HG03039 (cell line): ENCODE measurements at regions not wholly inside any gene's neighbourhood (a gene's known extent, or its start where the extent isn't known, plus 50 kb on each side); places are given as distances from the start of the nearest gene placed in this dataset.

ENCODE experiments used
- ATAC-seq: cut with Tn5 transposase; IDR thresholded peaks from one replicate; pipeline ENCODE4 v1.9.1; 2021; ENCODE audit warnings: mild to moderate bottlenecking, moderate library complexity; ENCODE audit not compliant: unreplicated experiment

DNA sequence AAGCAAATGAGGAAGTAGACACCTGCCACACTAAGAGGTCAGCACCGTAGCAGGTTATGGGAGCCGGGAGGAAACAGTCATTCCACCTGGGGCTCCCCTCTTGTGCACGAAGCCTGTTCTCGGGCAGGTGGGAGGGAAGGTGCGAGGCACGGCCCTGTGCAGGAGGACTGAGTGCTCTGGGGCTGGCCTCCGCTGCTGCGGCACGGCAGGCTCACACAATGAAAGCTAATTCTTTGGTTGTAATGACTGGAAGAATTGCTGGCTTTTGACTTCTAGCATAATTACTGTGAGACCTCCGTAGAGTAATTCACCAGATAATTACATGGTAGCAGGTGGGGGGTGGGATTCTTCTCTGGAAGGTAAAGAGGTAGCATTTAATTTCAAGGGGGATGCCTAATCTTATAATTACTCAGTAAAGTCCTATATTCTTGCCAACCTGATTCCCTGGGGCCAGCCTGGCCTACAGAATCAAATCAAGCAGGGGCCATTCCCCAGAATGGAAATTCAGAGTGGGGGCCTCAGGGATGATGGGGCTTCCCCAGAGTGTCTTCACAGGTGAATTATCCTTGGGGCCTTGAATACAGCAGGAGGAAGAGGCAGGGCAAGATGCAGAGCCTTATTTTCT is 129.1 kb downstream of the TPRA1 start:
- no peak for ATAC-seq

DNA sequence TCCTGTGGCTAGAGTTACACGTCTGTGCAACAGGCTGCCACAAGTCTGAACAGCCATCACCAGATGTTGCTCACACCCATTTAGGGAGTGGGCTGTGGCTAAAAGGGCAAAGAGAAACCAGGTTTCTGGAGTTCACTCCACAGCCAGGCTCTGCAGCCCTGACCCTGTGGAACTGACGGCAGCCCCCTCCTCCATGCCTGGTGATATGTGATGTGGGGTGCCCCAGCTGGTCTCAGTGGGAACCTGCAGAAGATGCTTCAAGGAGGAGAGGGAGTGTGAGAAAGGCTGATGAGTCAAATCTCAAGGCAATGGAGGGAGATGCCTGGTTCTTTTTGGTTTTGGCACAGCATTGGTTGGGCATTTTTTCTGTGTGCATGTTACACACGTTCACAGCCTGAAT is 130.6 kb downstream of the TPRA1 start:
- ATAC-seq = no peak

DNA sequence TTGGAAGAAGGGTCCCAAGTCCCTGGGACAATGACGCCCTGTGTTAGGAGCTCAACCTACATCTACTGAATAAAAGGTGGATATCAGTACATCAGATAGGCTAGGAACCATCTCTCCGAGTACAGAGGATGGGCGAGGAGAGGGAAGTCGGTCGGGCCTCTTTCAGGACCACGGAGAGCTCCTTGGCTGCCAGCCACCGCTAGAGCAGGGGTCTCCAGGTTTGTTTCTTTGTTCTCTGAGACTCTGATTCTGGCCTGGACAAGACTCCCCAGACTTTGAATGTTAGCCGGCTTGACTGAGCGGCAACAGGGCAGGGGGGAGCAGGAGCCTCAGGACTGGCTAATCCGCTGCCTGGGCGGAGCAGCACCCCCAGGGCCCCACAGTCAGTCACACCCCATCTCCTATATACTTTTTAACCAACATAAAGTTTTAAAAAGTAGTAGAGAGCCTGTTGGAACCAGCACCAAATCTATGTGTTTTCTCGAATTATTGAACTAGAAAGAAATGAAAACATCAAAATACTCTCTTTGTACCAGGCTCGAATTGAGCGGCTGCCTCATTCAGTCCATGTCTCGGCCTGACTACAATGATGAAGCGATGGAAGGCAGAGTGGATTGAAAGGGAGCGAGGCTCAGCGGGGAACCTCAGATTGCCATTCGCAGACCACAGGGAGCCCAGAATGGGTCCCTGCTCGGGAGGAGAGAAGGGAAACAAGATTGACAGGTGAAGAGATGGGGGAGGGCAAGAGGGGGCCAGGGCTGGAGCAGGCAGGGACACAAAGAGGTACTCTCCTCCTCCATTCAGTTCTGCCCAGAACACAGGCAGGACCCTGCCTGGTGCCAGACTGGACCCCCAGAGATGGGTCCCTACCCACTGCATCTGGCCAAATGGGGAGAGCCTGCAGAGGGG is 131.6 kb downstream of the TPRA1 start:
- ATAC-seq = no peak

DNA sequence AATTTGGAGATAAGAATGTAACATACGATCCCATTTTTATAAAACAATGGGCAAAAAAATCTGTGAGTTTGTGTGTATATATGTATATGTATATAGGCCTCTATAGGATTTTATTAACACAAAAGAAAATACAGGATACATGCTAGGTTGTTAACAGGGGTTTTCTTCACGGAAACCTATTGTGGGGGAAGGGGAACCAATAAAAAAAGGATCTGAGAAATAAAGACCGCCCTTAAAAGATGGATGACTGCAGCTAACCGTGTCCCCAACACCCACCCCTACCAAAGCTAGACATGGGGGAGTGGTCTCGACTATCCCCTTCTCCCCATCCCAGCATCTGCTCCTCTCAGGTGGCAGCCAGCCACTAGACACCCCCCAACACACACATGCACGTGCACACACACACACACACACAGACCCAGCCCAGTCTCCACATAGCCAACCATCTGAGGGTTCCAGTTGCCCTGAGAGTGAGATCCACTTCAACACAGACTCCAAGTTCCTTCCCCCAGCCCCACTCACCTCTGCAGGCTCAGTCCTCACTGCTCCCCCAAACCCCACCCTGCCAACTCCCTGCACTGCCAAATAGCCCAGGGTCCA is 132.9 kb downstream of the TPRA1 start:
- no peak for ATAC-seq

DNA sequence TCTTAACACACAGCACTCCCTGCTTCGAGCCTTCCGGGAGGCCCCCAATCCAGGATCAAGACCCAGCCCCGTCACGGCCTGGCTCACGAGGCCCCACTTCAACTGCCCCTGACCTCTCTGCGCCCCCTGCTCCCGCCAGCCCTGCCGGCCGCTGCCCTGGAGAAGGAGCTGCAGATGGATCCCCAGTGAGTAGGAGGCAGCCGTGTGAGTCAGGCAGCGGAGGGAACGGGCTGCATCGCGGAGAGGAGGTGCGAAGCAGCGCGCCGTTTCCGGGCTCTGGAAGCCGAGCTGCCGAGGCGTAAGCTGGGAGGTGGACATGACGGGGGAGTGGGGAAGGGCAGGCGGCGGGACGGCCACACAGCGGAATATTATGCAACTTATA is 133.4 kb downstream of the TPRA1 start:
- no peak for ATAC-seq

DNA sequence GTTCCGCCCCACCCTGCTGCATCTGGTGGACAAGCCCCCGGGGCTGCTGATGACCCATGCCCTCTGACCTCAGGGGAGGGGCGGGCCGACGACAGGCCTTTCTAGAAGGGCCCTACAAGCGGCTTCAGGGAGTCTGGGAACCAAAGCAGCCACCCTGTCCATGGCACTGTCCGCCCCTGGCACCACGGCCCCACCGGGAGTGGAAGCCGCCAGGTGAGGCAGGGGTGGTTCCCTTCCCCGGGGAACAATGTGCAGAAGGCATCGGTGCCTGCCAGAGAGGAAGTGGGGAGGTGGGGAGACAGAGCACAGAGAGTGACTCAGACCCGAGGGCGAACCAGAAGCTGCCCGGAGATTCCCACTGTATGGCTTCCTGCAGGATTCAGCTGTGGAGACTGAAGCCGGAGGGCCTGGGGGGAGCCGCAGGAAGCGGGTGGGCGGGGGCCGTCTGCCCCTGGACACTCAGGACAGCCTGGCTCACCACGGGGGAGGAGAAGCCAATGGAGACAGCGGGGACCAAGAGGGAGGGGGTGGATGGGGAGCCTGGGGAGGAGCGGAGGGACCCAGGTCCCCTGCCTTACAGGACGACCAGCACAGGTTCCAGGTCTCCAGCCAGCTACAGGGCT is 134.0 kb downstream of the TPRA1 start:
- ATAC-seq = no peak

DNA sequence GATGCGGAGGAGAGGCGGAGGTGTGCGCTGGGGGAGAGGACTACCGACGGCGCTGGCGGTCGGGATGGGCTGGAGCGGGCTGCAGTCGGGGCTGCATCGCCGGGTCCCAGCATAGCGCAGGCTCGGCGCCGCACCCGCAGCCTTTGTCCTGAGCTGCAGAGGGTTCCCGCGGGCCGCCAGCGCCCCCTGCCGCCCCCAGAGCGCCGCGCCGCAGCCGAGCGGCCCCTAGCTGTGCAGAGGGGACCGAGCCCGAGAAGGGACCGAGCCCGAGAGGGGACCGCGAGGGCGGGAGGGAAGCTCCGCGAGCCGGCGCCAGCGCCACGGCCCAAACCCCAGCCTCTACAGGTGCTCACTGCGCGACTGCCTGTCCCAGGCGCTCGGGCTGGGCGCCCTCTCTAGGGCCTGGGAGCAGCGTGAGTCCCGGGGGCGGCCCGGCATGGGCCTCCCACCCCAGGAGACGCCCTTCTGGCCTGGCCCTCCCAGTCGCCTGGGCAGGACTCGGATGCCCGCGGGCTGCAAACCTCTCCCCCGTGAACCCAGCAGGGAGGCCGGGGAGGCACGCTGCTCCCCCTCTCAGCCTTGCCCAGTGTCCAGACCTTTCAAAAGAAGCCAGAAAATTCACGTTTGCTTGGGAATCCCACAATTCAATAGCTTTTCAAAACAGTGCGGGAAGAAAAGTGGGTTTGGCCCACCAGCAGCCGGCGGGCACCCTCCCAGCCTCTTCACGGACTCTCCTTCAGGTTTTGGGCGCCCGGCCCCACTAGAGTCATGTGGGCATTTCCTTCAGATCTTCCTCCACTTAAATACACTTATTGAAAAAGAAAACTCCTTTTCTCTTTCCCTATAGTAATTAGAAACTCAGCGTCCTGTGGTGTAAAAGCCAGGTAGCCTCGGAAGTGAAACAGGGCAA is 134.7 kb downstream of the TPRA1 start:
- ATAC-seq = peak; percentile 68

DNA sequence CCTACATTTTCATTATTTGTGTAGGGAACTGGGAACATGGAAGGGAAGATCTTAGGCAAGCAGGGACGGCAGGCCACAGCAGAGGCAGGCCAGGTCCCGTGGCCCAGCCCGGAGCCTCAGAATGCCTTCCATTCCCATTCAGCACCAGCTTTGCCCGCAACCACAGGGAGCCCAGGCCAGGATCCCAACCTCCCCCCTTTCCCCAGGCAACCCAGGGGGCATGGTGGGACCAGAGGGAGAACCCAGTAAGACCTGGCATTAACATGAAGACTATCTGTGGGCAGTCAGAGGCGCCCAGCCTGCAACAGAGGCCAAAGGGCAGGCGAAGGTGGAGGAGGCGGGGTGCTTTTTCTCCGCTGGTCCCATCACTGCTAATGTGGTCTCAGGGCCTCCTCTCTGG is 135.6 kb downstream of the TPRA1 start:
- no peak for ATAC-seq

DNA sequence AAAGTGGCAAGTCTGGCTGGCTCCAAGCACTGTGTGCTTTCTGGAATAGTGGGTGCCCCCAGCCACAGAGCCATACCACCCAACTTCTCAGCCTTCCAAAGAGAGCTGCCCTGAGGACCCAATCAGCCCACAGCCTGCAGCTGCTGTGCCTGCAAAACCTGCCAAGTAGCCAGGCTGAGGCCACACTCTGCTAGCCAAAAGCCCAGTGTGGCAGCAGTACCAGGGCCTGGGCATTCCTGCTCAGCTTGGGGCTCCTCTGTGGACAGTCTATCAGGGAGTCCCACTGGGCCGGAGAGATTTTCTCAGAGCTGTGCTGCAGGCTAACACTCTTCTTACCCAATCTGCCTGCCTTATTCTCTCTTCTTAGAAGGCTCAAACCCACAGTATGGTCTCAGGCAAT is 136.5 kb downstream of the TPRA1 start:
- ATAC-seq = no peak

DNA sequence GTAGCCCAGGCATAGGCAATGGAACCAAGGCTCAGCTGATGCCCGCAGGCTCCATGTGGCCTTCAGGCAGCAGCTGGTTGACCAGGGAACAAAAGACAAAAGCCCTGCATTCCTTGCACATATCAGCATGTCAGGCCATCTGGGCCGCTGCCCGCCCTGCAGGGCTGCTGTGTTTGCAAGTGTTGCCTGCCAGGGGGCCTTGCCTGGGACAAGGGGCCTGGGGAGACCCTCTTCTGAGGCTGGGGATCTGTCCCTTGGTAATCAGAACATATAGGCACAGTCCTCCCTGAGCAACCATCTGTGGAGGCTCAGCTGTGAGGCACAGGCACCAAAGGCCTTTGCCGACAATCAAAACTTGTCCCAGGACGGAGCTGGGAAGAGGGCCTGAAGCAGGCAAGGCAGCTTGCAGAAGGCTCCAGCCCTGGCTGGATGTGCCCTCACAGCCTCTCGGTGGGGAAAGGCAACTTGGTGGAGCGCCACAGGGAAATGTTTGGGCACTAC is 138.2 kb downstream of the TPRA1 start:
- ATAC-seq = no peak

DNA sequence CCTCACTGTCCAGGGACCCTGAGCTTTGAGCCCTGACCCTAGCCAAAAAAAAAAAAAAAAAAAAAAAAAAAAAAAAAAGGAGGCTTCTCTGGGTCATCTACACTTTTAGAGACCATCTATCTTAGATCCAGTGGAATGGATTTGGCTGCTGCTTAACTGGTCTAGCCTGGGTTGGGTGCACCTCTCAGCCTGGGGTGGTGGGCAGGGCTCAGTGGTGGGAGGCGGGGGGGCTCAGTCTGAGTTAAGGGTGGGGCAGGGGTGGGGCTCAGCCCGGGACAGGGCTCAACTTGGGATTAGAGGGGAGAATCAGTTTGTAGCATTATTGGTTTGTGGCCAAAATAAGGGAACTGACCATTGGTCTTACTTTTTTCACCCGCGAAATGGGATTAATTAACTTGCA is 139.2 kb downstream of the TPRA1 start:
- no peak for ATAC-seq

DNA sequence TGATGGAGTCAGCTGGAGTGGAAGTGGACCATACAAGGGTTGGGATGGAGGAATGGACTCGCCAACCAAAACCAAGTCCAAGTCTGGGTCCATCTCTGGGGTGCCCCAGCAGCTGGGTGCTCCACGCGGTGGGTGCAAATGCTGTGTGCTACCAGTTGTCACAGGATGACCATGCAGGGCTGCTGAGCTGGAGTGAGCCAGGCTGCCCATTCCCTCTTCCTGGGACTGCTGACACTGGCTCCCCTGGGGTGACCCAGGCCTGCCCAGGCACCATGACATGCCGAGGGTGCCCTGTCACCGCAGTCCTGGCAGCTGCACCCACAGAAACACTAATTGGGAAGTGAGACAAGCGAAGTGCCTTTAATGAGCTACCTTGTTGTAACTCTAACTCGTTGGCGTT is 140.2 kb downstream of the TPRA1 start:
- ATAC-seq = no peak

DNA sequence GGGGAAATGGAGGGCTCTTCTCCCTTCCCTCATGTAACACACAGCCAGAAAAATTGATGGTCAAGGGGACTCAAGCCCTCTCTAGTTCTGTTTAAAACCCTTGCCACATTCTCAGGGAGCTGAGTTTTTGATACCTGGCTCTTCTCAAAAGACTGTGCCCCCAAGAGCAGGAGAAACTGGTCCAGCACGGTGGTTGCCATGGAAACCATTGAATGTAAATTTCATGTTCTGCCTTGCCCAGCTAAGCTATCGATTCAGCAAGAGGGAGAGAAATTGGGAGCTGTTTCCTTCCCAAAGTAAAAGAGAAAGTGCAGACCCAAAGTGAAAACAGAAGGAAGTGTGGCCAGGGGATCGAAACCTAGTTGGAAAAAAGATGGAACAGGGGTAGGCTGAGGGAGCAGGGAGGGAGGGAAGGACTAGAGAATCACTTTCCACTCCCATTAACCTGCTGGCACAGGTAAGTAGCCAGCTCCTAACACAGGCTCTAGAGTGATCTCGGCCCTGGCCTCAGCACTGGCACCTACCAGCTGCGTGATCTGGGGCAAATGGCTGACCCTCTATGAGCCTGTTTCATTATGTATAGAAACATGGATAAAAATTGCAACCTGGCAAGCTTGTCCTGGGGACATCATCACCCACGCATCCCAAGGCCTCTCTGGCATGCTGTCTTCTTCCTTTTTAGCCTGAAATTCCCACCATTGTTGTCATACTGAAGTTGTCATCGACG is 140.9 kb downstream of the TPRA1 start:
- ATAC-seq = no peak

DNA sequence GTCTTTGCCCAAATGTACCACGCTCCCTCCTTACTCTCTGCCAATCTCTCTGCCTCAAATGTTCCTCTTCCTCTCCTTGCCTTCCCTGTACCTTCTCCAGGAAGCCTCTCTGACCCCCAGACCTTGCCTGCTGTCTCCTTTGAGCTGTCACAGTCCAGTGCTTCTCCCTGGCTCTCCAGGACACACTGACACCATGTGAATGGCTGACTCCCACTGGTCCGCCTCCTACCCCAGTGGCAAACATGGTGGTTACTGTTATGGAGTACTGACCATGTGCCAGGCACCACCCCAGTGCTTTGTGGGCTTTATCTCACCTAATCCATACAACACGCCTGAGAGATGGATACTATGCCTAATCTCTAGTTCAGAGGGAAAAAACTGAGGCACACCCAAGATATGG is 141.9 kb downstream of the TPRA1 start:
- ATAC-seq = no peak

DNA sequence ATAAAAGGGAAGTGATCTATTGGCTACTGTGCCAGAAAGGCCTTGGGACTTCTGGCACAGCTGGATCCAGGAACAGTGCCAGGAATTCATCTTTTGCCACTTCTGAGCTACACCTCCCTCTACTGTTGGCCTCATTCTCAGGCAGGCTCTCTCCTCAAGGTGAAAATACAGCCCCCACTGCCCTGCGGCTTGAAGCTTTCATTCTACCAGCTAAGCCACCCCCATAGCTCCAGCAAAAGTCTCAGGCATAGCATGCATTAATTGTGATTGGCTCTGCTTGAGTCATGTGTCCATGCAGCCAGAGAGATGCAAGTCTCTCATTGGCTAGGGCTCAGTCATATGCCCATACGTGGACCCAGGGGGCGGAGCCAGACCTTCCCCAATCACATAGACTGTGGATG is 142.4 kb downstream of the TPRA1 start:
- no peak for ATAC-seq

DNA sequence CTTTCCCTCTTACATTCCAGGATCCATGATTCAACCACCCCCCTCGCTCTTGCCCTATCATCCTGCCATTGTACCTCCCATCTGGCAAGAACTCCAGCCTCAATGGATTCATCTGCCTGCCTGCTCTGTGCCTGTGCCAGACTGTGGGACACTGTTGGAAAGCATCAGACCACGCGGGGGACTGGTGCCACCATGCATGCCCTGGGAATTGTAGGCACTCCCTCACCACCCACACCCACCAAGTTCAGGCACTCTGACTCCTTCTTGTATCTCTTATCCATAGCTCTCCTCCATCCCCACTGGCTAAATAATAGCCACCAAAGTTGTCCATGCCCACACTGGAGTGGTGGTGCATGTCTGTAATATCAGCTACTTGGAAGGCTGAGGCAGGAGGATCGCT is 143.8 kb downstream of the TPRA1 start:
- no peak for ATAC-seq

DNA sequence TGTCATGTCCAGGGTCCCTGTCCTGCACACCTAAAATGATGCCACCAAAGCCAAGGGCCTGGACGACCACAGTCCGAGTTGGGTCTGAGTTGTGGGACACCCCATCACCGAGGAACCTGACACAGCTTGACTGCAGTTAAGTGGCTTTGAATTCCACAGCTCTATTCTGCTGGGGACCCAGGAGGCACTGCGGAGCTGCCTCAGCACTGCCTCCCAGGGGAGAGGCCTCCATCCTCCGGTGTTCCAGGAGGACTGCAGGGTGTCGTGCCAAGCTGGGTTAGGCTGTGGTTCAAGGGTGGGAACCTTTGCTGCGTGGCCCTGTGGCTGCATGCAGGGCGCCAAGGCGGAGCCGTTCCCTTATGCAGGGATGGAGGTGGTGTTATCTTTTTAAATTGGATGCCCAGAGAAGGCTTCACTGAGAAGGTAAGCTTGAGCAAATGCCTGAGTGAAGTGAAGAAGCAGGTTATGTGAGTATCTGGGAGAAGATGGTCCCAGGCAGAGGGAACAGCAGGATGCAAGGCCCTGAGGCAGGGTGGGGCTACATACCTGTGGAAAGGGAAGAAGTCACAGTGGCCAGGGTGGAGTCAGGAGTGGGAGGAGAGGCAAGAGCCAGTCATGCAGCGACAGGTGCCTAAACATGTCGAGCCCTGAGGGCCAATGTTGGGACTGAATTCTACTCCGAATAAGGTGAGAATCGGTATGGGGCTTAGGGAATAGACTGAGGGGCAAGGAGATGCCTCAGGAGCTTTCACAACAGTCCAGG is 144.8 kb downstream of the TPRA1 start:
- ATAC-seq = no peak

DNA sequence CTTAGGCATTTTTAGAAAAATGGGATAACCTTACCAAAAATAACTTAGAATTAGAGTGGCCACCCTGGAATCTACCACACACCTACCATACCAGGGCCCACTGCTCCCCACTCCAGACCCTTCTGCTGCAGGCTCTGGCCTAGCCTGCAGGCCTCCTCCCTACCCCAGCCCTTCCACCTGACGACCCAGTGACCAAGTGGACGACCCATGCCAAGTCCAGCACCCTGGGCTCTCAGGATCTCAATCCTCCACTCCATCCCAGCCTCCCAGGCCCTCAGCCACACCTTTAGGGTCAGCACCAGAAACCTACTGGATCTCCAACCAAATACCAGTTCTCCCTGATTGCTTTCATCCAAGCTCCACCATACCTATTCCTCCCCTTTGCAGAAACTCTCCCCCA is 145.8 kb downstream of the TPRA1 start:
- no peak for ATAC-seq
